Spleen (tissue), 11 donors: ENCODE measurements at regions not wholly inside any gene's neighbourhood (a gene's known extent, or its start where the extent isn't known, plus 50 kb on each side); places are given as distances from the start of the nearest gene placed in this dataset.

Experiments used
- DNase-seq: peaks from one replicate; pipeline ENCODE4 v3.0.0-alpha.2; 2020
- H3K27ac ChIP-seq, 8 donors: fragments of 200-600 bp; sonication (generic) in 7 of 8; 1 replicate in 4 of 8; 2 replicates in 4 of 8; pipeline versions ENCODE4 v1.5.0 to v1.8.0; 2016 to 2021; ENCODE audit warnings: inconsistent platforms in 4 of 8, mild to moderate bottlenecking in 4 of 8, moderate library complexity in 1 of 8
- H3K27me3 ChIP-seq, 7 donors: fragments of 200-600 bp; sonication (generic) in 6 of 7; replicated peaks in 1 of 7; 1 replicate in 4 of 7; 2 replicates in 3 of 7; pipeline versions ENCODE4 v1.5.0 to v1.8.0; 2016 to 2021; ENCODE audit warnings: inconsistent platforms in 3 of 7, mild to moderate bottlenecking in 1 of 7
- H3K36me3 ChIP-seq, 6 donors: fragments of 200-600 bp; sonication (generic) in 5 of 6; 1 replicate in 4 of 6; 2 replicates in 2 of 6; pipeline versions ENCODE4 v1.5.0 to v1.8.0; 2016 to 2021; ENCODE audit warnings: inconsistent platforms in 2 of 6
- H3K4me1 ChIP-seq, 6 donors: fragments of 200-600 bp; sonication (generic) in 5 of 6; 1 replicate in 3 of 6; 2 replicates in 3 of 6; pipeline versions ENCODE4 v1.5.0 to v1.8.0; 2016 to 2021; ENCODE audit warnings: inconsistent platforms in 3 of 6
- H3K4me3 ChIP-seq, 8 donors: fragments of 200-600 bp; sonication (generic) in 7 of 8; 1 replicate in 4 of 8; 2 replicates in 4 of 8; pipeline versions ENCODE4 v1.5.0 to v1.8.0; 2016 to 2021; ENCODE audit warnings: inconsistent platforms in 4 of 8, mild to moderate bottlenecking in 4 of 8, moderate library complexity in 2 of 8
- H3K9me3 ChIP-seq, 8 donors: fragments of 200-600 bp; sonication (generic) in 7 of 8; 1 replicate in 4 of 8; 2 replicates in 4 of 8; pipeline versions ENCODE4 v1.5.0 to v1.8.0; 2016 to 2021; ENCODE audit warnings: inconsistent platforms in 4 of 8
- POLR2A ChIP-seq, 3 donors: fragments of 450-650 bp; IDR thresholded peaks; one replicate each; pipeline ENCODE4 v1.5.1; 2017; ENCODE audit warnings: antibody characterized with exemption in 3 of 3, mild to moderate bottlenecking in 1 of 3
- POLR2AphosphoS5 ChIP-seq, 3 donors: sonication (generic); formaldehyde crosslinking; IDR thresholded peaks; one replicate each; pipeline ENCODE4 v1.5.1; 2017; ENCODE audit warnings: antibody characterized with exemption in 3 of 3
- WGBS, 5 donors: extraction: QIAGEN DNeasy Blood & Tissue Kit in 3 of 5; methylation state at CpG; one replicate each; pipeline versions ENCODE4 v1.1.5 to v1.1.7; 2013 to 2018; 5-methylcytosine and 5-hydroxymethylcytosine counted together
- intact Hi-C: fragments of 100-400 bp; cut with DNase I; formaldehyde crosslinking; loops from one replicate; pipeline ENCODE4 v1.15.0; 2023; ENCODE audit warnings: low total_unique reads
- TF ChIP-seq, protein P1 (sequence below), 11 experiments: fragments of 200-600 bp in 7 of 11; fragments of 450-650 bp in 4 of 11; sonication (generic) in 4 of 11; IDR thresholded peaks in 8 of 11; conservative IDR thresholded peaks in 3 of 11; 1 replicate in 7 of 11; 2 replicates in 4 of 11; pipeline versions ENCODE4 v1.4.0 to v1.8.0; 2016 to 2021; ENCODE audit warnings: antibody characterized with exemption in 11 of 11, inconsistent platforms in 4 of 11, mild to moderate bottlenecking in 1 of 11
- donor health status: healthy with polysubstance abuse.
- donor health status: DM: no; HTN: no; CAD: no; lungs with moderate emphysema.
- donor health status: DM: no; HTN: no; CAD: no.
- donor health status: Bipolar disorder and iron deficiency.
- donor health status: healthy.
- donor health status: DM: no; HTN: no; CAD: no.
- donor health status: DM: yes; HTN: yes; CAD: no.

DNA sequence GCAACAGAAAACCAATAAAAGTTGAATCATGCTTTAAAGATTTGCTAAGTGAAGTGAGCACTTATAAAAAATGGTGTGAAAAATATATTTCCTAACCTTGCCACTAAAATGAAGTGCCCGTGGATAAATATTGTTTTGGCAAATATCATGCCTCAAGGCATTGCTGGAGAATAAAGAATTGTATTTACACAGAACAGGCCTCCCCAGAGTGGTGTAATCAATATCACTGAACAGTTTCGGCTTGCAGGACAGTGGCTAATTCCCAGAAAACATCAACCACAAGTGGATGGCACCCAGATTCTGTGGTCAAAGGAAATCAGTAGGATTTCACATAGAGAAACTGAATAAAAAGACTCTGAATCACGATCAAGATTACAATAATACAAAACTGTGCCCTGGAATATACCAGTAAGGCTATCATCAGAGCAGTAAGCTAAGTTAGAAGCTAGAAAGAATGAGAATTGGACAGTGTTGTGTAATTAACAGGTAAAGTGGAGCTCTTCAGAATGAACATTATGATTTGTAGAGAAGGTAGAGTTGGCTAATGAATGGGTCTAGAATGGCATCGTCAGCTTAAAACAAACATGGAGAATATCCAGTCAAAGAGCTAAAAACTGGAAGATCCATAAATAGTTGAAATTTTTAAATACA, 1026.9 kb upstream of the ADGRB3 start:
- intact Hi-C loops = no loop called here
- H3K36me3 ChIP-seq = no peaks in the 10 kb centered on the region
- no peak overlapping the region for H3K27ac ChIP-seq
- TF ChIP-seq, protein P1, sequence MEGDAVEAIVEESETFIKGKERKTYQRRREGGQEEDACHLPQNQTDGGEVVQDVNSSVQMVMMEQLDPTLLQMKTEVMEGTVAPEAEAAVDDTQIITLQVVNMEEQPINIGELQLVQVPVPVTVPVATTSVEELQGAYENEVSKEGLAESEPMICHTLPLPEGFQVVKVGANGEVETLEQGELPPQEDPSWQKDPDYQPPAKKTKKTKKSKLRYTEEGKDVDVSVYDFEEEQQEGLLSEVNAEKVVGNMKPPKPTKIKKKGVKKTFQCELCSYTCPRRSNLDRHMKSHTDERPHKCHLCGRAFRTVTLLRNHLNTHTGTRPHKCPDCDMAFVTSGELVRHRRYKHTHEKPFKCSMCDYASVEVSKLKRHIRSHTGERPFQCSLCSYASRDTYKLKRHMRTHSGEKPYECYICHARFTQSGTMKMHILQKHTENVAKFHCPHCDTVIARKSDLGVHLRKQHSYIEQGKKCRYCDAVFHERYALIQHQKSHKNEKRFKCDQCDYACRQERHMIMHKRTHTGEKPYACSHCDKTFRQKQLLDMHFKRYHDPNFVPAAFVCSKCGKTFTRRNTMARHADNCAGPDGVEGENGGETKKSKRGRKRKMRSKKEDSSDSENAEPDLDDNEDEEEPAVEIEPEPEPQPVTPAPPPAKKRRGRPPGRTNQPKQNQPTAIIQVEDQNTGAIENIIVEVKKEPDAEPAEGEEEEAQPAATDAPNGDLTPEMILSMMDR (IDR thresholded peaks at IDR 0.05 in 8 of 11, conservative IDR thresholded peaks at IDR 0.05 in 3 of 11) = no peak
- TF ChIP-seq POLR2AphosphoS5 (IDR thresholded peaks at IDR 0.05) = no peak
- 43 to 76% (median 68%) methylated on average over 4 of the region's 4 CpGs for WGBS, 5 donors
- H3K4me1 ChIP-seq = no peaks in the 10 kb centered on the region
- no peak overlapping the region for H3K4me3 ChIP-seq
- DNase-seq = no peak
- peaks cover 0 to 14% (median 0%) of the 10 kb centered on the region in 8 donors for H3K9me3 ChIP-seq
- H3K27me3 ChIP-seq = no peaks in the 10 kb centered on the region

DNA sequence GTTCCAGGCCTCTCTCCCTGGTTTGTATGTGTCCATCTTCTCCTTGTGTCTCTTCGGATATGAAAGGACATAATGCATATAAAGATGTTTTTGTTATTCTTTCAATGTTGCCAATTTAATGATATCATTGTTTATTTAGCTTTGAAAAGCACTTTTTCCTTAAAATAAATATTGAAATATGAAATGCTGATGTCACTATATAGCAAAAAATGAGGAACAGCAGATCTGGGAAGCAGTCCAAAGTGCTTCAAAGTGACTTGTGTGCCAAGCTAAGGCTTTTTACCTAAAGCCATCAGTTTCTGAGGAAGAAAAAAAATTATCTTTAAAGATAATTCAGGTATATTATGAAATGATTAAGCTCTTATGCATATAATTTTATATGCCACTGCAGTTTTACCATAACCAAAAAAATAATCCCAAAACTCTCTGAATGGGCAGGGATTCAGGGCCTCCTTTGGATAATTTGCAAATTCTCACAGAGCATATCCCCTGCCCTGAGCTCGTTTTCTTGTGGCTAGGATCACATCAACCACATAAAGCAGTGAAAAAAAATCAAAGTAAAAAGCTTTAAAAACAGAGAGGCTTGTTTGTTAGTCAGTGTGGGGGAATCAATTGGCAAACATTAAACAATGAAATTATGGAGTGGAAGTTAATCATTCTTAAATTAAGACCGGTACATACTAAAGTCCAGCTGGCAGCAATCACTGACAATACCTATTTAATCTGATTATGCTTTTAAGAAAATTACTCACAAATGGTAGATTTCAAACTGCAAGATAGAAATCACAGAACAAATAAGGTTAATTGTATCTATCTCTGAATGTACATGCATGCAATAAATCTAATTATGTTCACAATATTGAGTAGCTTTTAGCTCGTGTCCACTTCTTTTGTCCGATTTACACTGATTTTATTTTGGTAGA, 1027.9 kb upstream of the ADGRB3 start:
- Histone ChIP-seq H3K36me3 (no peaks in the 10 kb centered on the region), H3K4me3 (no peak overlapping the region), H3K9me3 (peaks cover 0 to 11% (median 0%) of the 10 kb centered on the region in 8 donors), H3K27ac (no peak overlapping the region), H3K27me3 (no peaks in the 10 kb centered on the region), H3K4me1 (no peaks in the 10 kb centered on the region)
- WGBS, 5 donors = 59 to 71% (median 65%) methylated on average over 5 of the region's 5 CpGs
- intact Hi-C loops = no loop called here
- no peak for DNase-seq
- TF ChIP-seq POLR2AphosphoS5 (IDR thresholded peaks at IDR 0.05) (no peak), POLR2A (IDR thresholded peaks at IDR 0.05) (no peak)
- TF ChIP-seq, protein P1 (IDR thresholded peaks at IDR 0.05 in 8 of 11, conservative IDR thresholded peaks at IDR 0.05 in 3 of 11) = no peak

DNA sequence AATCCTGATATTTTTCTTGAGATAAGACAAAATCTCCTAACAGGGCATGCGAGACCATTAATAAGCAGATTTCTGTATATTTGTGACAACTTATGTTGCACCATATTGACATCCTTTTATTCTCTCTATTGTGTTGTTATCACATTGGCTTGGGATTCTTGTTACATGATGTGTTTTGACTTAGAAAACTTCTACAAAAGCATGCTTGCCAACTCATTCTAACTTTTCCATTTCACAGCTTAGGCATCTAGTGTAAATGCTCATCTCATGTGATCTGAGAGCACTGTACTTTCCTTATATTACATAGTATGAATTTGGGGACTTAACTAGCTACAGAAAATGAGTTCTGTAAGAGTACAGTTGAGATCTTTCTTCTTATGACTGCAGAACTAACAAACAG, 1040.7 kb upstream of the ADGRB3 start:
- Histone ChIP-seq H3K36me3 (no peaks in the 10 kb centered on the region), H3K9me3 (peaks cover 0 to 15% (median 9%) of the 10 kb centered on the region in 8 donors), H3K27me3 (no peaks in the 10 kb centered on the region), H3K4me3 (no peak overlapping the region), H3K4me1 (no peaks in the 10 kb centered on the region), H3K27ac (no peak overlapping the region)
- TF ChIP-seq POLR2AphosphoS5 (IDR thresholded peaks at IDR 0.05) = no peak
- no peak for TF ChIP-seq POLR2A (IDR thresholded peaks at IDR 0.05)
- TF ChIP-seq, protein P1 (IDR thresholded peaks at IDR 0.05 in 8 of 11, conservative IDR thresholded peaks at IDR 0.05 in 3 of 11) = no peak
- intact Hi-C loops = no loop called here
- no peak for DNase-seq
- 85 to 96% (median 92%) methylated on average over 1 of the region's 1 CpG for WGBS, 5 donors

DNA sequence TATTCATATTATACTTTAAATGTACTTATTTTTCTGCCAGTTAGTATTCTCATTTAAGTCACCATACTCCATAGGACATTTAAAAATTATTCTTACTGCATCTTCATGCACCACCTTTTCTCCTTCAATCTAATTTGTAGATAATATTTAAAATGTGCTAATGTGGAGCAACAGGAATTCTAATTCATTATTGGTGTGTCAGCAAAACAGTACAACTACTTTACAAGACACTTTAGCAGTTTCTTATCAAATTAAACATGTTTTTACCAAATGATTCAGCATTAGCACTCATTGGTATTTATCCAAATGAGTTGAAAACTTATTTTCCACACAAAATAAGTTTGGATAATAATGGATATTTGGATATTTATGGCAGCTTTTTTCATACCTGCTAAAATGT, 1041.8 kb upstream of the ADGRB3 start:
- Histone ChIP-seq H3K4me1 (no peaks in the 10 kb centered on the region), H3K27ac (no peak overlapping the region), H3K4me3 (no peak overlapping the region), H3K9me3 (peaks cover 0 to 25% (median 15%) of the 10 kb centered on the region in 8 donors), H3K27me3 (no peaks in the 10 kb centered on the region), H3K36me3 (no peaks in the 10 kb centered on the region)
- intact Hi-C loops = no loop called here
- DNase-seq = no peak
- TF ChIP-seq, protein P1 (IDR thresholded peaks at IDR 0.05 in 8 of 11, conservative IDR thresholded peaks at IDR 0.05 in 3 of 11) = no peak
- no peak for TF ChIP-seq POLR2AphosphoS5 (IDR thresholded peaks at IDR 0.05)
- TF ChIP-seq POLR2A (IDR thresholded peaks at IDR 0.05) = no peak
